Uterus (tissue), 3 donors: ENCODE measurements at regions not wholly inside any gene's neighbourhood (a gene's known extent, or its start where the extent isn't known, plus 50 kb on each side); places are given as distances from the start of the nearest gene placed in this dataset.
"Not testable (repeated sequence)": the region's sequence is repeated elsewhere in the genome, so short reads cannot be mapped to it uniquely, and the experiment has no call there.

ENCODE experiments used
- DNase-seq, 2 donors: peaks; one replicate each; pipeline ENCODE4 v3.0.0-alpha.2; 2019 to 2020
- H3K27ac ChIP-seq, 2 donors: fragments of 200-600 bp; sonication (generic); 1 replicate in 1 of 2; 2 replicates in 1 of 2; pipeline ENCODE4 v1.5.1; 2016 to 2018
- H3K27me3 ChIP-seq, 2 donors: fragments of 200-600 bp; sonication (generic); one replicate each; pipeline ENCODE4 v1.5.1; 2018 to 2019; ENCODE audit warnings: control low read depth in 1 of 2
- H3K36me3 ChIP-seq, 2 donors: fragments of 200-600 bp; sonication (generic); one replicate each; pipeline ENCODE4 v1.5.1; 2019; ENCODE audit warnings: control low read depth in 1 of 2
- H3K4me1 ChIP-seq, 2 donors: fragments of 200-600 bp; sonication (generic); one replicate each; pipeline ENCODE4 v1.5.1; 2018 to 2019; ENCODE audit warnings: control low read depth in 1 of 2
- H3K4me3 ChIP-seq, 2 donors: fragments of 200-600 bp; sonication (generic); 1 replicate in 1 of 2; 2 replicates in 1 of 2; pipeline ENCODE4 v1.5.1; 2018 to 2019; ENCODE audit warnings: mild to moderate bottlenecking in 1 of 2
- H3K9me3 ChIP-seq, 2 donors: fragments of 200-600 bp; sonication (generic); one replicate each; pipeline ENCODE4 v1.5.1; 2019; ENCODE audit warnings: control low read depth in 1 of 2
- POLR2A ChIP-seq, 2 donors: fragments of 450-650 bp; IDR thresholded peaks; one replicate each; pipeline ENCODE4 v1.6.1; 2016; ENCODE audit warnings: antibody characterized with exemption in 2 of 2, mild to moderate bottlenecking in 1 of 2, moderate library complexity in 1 of 2
- intact Hi-C: fragments of 100-400 bp; cut with DNase I; formaldehyde crosslinking; loops from one replicate; pipeline ENCODE4 v1.15.1; 2023; ENCODE audit warnings: low total_unique reads
- TF ChIP-seq, protein P1 (sequence below), 4 experiments: fragments of 200-600 bp in 2 of 4; fragments of 450-650 bp in 2 of 4; sonication (generic) in 2 of 4; IDR thresholded peaks; one replicate each; pipeline ENCODE4 v1.5.1; 2016 to 2019; ENCODE audit warnings: antibody characterized with exemption in 4 of 4, mild to moderate bottlenecking in 2 of 4, moderate library complexity in 1 of 4
- donor health status: DM: yes; HTN: yes; CAD: no.

DNA sequence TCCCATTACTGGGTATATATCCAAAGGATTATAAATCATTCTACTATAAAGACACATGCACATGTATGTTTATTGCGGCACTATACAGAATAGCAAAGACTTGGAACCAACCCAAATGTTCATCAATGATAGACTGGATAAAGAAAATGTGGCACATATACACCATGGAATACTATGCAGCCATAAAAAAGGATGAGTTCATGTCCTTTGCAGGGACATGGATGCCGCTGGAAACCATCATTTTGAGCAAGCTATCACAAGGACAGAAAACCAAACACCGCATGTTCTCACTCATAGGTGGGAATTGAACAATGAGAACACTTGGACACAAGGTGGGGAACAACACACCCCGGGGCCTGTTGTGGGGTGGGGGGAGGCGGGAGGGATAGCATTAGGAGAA, 57.0 kb upstream of the NEUROD1 start:
- H3K4me3 ChIP-seq, DNase-seq, H3K27me3 ChIP-seq, H3K27ac ChIP-seq, H3K9me3 ChIP-seq, H3K4me1 ChIP-seq, H3K36me3 ChIP-seq, intact Hi-C loops: not testable (repeated sequence)

DNA sequence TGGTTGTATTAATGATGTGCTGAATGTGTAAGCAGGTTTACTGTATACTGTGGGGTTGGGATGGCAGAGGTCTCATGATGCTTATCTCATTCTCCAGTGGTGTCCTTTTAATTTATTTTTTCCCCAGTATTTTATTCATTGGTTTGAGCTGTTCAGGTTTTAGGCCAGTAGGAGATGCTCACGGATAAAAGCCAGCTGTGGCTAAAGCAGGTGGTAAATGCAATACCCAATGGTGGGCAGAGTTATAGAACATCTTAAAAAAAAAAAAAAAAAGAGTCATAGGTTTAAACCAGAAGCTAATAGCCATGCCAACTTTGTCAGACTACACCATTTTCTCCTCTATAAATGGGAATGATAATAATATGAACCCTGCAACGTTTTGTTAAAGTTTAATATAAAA, 57.8 kb upstream of the NEUROD1 start:
- H3K36me3 ChIP-seq = no peaks in the 10 kb centered on the region
- no peak overlapping the region for H3K27ac ChIP-seq
- H3K4me3 ChIP-seq = no peak overlapping the region
- no peaks in the 10 kb centered on the region for H3K27me3 ChIP-seq
- H3K4me1 ChIP-seq = no peaks in the 10 kb centered on the region
- TF ChIP-seq POLR2A (IDR thresholded peaks at IDR 0.05) = no peak
- TF ChIP-seq, protein P1, sequence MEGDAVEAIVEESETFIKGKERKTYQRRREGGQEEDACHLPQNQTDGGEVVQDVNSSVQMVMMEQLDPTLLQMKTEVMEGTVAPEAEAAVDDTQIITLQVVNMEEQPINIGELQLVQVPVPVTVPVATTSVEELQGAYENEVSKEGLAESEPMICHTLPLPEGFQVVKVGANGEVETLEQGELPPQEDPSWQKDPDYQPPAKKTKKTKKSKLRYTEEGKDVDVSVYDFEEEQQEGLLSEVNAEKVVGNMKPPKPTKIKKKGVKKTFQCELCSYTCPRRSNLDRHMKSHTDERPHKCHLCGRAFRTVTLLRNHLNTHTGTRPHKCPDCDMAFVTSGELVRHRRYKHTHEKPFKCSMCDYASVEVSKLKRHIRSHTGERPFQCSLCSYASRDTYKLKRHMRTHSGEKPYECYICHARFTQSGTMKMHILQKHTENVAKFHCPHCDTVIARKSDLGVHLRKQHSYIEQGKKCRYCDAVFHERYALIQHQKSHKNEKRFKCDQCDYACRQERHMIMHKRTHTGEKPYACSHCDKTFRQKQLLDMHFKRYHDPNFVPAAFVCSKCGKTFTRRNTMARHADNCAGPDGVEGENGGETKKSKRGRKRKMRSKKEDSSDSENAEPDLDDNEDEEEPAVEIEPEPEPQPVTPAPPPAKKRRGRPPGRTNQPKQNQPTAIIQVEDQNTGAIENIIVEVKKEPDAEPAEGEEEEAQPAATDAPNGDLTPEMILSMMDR (IDR thresholded peaks at IDR 0.05) = no peak
- intact Hi-C loops = no loop called here
- H3K9me3 ChIP-seq = no peaks in the 10 kb centered on the region
- no peak for DNase-seq

DNA sequence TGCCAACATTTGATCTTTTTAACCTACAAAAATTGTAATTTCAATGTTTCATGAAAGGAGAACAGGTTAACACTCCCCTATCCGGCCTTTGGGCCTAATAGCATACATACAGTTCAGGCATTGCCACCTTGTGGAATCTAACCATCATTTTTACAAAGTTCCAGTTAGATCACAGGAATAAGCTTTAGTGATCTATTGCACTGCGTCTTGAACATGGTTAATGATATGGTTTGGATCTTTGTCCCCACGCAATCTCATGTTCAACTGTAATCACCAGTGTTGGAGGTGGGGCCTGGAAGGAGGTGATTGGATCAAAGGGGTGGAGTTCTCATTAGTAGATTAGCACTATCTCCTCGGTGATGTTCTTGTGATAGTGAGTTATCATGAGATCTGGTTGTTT, 58.2 kb upstream of the NEUROD1 start:
- Histone ChIP-seq H3K27me3 (no peaks in the 10 kb centered on the region), H3K4me3 (no peak overlapping the region), H3K27ac (no peak overlapping the region), H3K4me1 (no peaks in the 10 kb centered on the region), H3K36me3 (no peaks in the 10 kb centered on the region), H3K9me3 (no peaks in the 10 kb centered on the region)
- intact Hi-C loops = no loop called here
- DNase-seq = no peak
- TF ChIP-seq POLR2A (IDR thresholded peaks at IDR 0.05) = no peak

DNA sequence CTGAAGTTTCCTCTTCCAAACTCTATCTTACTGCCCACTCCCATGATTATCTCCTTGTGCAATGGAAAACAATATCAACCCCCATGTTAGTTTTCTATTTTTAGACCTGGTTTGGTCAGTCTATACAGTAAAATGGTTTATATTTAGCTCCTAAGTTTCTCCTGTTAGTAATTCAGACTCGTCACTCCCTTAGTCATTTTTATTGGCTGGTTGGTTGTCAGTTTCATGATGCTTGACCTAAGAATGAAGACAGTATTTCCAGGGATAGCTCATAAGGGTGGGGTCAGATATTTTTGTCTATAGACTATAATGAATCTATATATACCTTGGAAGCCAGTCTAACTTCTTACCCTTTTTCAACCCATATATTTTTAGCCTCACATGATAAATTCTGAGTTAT, 61.4 kb upstream of the NEUROD1 start:
- Histone ChIP-seq H3K36me3 (no peaks in the 10 kb centered on the region), H3K4me1 (no peaks in the 10 kb centered on the region), H3K27ac (no peak overlapping the region), H3K4me3 (no peak overlapping the region), H3K27me3 (no peaks in the 10 kb centered on the region), H3K9me3 (no peaks in the 10 kb centered on the region)
- TF ChIP-seq, protein P1 (IDR thresholded peaks at IDR 0.05) = no peak
- no peak for TF ChIP-seq POLR2A (IDR thresholded peaks at IDR 0.05)
- intact Hi-C loops = no loop called here
- DNase-seq = no peak

DNA sequence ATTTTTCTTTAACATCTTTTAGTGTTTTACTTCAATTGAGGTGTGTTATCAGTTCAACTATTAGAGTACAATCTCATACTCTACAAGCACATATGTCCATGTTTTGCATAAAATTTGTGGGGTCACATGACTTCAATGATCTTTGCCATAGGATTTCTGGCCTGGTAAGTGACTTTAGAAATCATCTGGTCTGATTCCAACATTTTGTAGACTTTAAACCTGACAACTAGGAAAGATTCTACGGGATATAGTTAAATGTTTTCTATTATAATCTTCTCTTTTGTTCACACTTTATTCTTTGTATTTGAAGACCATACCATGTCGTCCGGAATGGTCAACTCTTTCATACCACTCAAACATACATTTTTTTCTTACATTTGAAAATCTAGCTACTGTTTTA, 62.0 kb upstream of the NEUROD1 start:
- TF ChIP-seq POLR2A (IDR thresholded peaks at IDR 0.05) = no peak
- TF ChIP-seq, protein P1 (IDR thresholded peaks at IDR 0.05) = no peak
- Histone ChIP-seq H3K27ac (no peak overlapping the region), H3K27me3 (no peaks in the 10 kb centered on the region), H3K4me1 (no peaks in the 10 kb centered on the region), H3K9me3 (no peaks in the 10 kb centered on the region), H3K36me3 (no peaks in the 10 kb centered on the region), H3K4me3 (no peak overlapping the region)
- intact Hi-C loops = no loop called here
- DNase-seq = no peak

DNA sequence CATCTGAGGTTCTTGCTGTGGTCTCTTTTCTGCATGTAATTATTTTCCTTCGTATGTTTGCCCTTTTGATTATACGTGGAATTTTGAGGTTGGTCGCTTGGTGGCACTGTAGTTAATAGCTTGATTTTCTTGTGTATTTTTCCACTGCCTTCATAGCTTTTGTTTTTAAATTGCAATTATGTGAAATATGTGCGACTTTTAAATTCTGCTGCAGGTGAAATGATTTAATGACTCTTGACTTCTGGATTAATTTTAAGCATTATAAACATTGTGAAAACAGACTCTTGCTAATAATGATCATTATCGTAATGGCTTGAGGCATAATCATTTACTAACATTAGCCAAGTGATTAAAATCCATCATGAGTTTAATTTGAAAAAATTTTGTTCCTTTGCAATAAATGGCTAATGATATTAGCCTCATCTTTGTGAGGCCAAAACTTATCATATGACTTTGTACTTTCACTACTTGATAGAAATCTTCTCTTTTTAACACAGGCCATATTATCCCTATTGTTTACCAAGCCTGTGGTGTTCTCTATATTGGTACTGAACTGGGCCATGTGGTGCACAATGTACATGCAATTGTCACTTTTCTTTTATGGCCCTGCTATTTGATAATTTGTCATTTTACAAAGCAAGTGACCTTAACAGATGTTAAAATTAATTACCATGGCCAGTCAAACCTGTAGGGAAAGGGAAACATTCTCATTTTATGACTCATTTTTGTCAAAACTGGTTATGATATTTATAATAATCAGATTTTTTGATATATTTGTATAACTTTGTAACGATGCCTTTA, 62.8 kb upstream of the NEUROD1 start:
- Histone ChIP-seq H3K4me3 (no peak overlapping the region), H3K36me3 (no peaks in the 10 kb centered on the region), H3K27ac (peak overlapping the region in 1 of 2 donors; percentile 19), H3K27me3 (no peaks in the 10 kb centered on the region), H3K9me3 (no peaks in the 10 kb centered on the region), H3K4me1 (no peaks in the 10 kb centered on the region)
- intact Hi-C loops = no loop called here
- no peak for TF ChIP-seq POLR2A (IDR thresholded peaks at IDR 0.05)
- TF ChIP-seq, protein P1 (IDR thresholded peaks at IDR 0.05) = peak; percentile 76 to 78 (median 76)
- peak; percentile 24 to 39 for DNase-seq
